SKM-1 treated with dmso at 0.1 percent for 144 hours (cell line): ENCODE measurements at regions not wholly inside any gene's neighbourhood (a gene's known extent, or its start where the extent isn't known, plus 50 kb on each side); places are given as distances from the start of the nearest gene placed in this dataset.
"Not testable (repeated sequence)": the region's sequence is repeated elsewhere in the genome, so short reads cannot be mapped to it uniquely, and the experiment has no call there.

Experiments used
- DNase-seq: peaks from one replicate; lab custom pipeline; 2025; ENCODE audit not compliant: unreplicated experiment; lab: John Stamatoyannopoulos, UW

DNA sequence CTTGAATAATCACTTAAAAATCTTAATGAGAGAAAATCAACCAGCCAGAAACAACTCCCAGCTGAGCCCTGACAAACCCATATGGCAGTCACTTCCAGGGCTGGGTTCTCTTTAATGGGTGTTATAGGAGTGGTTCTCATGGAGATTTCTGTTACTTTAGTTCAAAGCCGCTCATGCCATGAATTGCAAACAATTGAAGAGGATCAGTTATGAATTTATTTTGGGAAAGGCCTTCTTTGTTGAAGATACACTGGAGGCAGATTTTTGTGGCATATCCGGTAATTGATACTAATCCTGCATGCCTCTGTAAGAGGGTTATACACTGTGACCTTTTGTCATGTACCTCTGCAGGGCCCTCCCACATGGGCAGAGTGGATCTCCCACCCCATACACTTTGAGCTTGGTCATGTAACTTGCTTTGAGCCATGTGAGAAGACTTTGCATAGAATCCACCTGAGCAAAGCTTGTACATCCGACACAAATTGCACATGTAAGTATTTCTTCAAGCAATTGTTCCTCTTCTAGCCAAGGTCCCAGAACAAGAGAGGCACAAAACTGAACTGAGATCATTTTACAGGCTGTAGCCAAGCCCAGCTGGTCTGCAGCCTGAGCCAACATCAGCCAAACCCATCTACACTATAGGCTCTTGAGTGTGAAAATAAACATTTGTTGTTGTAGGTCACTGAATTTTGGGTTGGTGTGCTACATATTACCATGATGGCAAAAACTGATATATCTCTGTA lies 492.3 kb downstream of the PREX1 start:
- DNase-seq, result no peak

- DNase-seq, result no peak
These were observed 494.1 kb downstream of the PREX1 start for GRCh38 chr20:48333707-48334106.

DNA sequence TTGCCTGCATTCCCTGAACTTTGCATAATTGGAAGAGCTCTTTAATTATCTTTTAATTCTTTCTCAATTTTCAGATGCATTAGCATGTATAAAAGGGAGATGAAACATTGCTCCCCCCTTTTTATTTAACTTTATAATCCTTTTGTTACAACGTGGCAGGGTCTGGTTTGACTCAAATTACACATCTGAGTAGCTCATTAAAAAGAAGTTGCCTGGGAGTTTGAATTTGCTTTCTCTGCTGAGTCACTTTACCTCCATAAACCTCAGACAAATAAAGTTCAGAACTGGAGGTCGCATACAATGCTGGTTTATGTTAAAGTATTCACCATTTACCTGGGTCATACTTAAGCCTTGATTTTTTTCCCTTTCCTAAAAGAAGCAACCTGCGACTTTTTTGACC lies 495.2 kb downstream of the PREX1 start:
- no peak for DNase-seq

DNA sequence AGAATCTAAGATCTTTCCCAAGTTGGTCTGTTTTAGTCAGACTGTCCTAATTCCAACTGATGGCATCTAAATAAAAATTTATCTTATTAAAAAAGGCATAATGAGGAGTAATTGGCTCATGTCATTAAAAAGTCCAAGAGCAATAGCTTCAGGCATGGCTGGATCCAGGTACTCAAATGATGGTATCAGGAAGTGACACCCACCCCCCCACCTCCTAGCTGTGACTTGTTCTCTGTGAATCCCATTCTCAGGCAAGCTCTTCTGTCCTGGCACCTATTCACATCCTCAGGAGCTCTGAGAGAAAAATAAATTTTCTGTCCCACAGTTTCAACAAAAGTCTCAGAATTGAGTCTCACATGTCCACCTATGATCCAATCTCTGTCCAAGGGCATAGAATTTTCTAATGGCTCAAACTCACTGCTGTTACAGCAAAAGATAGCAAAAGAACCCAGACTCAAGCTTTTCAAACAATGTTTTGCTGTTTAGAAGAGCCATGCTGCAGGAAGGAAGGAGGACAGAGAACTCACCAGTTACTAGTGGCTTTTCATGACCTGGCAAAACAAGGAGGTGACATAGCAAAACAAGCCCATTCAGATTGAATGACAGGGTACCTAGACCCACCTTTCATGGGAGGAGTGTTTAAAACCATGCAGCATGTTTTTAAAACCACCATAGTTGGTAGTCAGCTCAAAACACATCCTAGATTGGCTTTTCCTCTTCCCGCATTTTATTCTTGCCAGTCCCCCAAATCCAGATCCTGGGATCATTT lies 496.1 kb downstream of the PREX1 start:
- DNase-seq, result no peak

DNA sequence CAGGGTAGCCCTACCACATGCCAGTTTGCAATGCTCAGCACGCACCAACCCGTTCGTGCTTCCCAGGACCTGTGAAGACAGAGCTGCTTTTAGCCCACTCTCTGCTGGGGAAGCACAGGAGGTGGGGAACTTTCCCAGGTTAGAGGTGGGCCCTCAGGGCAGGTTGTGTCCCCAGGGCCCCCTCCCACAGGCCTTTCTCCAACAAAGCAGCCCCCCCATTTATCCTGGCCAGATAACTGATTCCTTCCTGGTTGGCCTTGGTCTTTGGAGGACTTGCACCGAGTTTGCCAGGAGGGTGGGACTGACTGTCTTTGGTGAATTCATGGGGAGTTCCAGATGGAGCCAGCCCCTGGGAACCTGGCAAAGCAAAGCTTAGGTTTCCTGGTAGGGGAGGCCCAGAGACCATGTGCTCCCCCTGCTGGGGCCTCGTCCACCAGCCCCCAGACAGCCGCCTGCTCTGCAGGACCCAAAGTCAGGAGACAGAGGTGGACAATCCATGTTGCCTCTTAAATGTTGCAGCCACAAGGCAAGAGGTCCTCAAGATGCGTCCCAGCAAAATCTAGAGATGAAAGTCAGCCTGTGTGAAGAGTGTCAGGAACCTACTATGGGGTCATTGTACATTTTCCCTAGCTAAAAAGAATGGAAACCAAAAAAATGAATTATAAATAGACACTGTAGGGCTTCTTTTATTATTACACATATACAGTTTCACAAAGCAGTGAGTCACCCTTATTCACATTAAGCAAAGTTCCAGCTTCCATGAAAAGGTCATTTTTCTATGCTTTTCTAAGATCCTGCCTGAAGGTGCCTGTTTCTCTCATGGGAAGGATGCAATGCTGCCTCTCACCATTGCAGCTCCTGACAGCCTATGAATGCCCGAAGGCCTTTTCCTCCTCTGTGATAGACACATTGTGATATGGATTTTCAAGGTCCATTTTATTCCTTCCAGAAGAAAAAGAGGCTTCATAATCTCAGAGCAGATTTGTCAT lies 497.8 kb downstream of the PREX1 start:
- DNase-seq, result no peak

DNA sequence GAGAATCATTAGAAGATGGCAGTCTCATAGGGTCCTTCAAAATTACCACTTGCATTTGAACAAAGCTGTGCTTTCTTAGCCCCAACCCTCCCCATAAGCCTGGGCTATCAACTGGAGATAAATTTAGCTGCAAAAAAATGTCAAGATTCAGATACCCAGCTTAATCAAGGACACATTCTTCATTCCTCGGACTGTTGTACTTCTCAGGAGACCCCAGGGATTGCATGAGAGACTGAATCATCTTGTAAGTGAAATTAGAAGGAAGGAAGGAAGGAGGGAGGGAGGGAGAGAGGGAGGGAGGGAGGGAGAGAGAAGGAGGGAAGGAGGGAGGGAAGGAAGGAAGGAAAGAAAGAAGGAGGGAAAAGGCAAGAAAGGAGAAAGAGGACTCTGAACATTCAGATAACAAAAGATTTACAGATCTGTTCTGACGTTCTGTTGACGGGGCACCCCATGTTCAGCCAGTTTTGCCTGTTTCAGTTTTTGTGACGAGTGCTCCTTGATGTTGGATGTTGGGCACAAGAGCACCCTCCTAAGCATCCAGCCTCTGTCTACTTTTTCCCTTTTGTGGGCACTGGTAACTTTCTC lies 498.7 kb downstream of the PREX1 start:
- no peak for DNase-seq

DNA sequence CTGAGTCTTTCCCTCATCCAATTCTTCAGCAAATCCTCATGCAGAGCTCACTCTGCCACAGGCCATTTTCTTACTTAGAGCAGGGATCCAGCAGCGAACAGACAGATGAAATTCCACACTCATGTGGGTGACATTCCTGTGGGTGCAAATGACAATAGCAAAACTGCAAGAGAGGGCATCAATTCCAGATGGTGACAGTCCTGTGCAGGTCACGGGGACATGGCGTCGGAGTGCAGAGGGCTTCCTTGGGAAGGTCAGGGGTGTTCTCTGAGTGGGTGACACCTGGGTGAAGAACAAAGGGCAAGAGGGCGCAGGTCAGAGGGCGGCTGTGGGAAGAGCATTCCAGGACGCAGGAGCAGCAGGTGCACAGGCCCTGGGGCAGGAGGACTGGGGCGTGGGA lies 500.0 kb downstream of the PREX1 start:
- DNase-seq, result not testable (repeated sequence)

- no peak for DNase-seq
These were observed 500.9 kb downstream of the PREX1 start for GRCh38 chr20:48326868-48327267.

- DNase-seq, result no peak
These were observed 501.4 kb downstream of the PREX1 start for GRCh38 chr20:48326434-48326691.

- DNase-seq, result no peak
These were observed 502.0 kb downstream of the PREX1 start for GRCh38 chr20:48325656-48326433.

- no peak for DNase-seq
These were observed 503.1 kb downstream of the PREX1 start for GRCh38 chr20:48324744-48325143.

DNA sequence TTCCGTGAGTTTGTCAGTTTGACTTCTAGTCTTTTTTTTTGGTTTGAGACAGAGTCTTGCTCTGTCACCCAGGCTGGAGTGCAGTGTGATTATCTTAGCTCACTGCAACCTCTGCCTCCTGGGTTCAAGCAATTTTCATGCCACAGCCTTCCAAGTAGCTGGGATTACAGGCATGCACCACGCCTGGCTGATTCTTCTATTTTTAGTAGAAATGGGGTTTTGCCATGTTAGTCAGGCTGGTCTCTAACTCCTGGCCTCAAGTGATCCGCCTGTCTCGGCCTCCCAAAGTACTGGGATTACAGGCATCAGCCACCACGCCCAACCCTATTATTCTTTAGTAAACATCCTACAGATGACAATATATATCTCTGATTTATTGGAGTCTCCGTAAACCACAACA lies 506.5 kb downstream of the PREX1 start:
- DNase-seq, result no peak

DNA sequence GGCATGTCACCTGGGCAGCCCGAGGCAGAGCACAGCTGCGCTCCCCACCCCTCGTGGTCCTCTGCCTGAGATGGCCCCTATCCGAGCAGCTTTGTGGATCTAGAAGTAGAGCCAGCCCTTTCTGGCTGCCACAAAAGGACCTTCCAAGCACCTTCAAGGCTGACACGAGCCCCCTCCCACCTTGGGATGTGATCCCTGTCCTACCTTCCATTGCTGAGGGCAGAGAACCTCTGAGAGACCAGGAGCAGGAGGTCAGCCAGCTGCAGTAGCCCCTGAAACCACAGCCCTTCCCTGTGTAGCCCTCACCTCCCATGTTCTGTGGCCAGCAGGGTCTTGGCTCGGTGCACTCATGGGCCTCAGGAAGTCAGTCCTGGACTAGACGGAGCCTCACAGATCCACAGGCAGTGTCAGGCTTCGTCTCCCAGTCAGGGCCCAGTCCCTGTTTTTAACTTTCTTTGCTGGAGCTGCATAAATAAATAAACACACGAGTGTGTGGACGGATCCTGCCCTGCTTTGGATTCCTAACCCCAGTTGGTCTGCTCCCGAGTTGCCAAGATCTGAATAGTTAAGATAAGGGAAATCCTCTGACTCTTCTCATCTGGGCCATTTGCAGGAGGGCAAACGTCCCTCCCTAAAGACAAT lies 507.7 kb downstream of the PREX1 start:
- DNase-seq, result no peak

- no peak for DNase-seq
These were observed 510.2 kb downstream of the PREX1 start for GRCh38 chr20:48317578-48317977.

DNA sequence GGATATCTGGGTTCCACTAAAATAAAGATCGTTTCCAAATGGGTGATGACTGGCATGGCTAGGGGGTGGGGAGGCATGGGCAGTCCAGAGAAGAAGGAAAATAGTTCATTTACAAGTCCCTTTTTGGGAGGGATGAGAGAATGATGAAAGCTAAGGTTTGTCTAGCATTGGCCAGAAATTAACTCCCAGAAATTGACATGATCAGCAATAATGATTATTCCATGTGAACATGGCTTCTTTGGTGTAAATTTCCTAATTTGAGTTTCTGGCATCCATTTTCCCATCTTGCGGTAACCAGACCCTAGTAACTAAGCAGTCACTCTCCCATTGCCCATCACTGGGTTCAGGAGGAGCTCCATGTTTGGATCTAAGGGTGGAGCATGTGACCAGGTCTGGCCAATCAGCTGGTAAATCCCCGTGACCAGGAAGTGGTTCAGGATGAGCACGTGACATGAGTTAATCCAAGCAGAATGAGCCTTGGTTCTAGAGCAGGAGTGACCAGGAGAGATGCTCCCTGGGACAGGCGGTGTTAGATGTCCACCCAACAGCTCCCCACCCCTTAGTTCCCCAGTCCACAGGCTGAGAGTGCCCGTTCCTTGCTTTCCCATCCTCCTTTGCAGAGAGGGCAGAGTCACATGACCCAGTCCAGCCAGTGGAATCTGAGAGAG lies 512.7 kb downstream of the PREX1 start:
- DNase-seq, result no peak

DNA sequence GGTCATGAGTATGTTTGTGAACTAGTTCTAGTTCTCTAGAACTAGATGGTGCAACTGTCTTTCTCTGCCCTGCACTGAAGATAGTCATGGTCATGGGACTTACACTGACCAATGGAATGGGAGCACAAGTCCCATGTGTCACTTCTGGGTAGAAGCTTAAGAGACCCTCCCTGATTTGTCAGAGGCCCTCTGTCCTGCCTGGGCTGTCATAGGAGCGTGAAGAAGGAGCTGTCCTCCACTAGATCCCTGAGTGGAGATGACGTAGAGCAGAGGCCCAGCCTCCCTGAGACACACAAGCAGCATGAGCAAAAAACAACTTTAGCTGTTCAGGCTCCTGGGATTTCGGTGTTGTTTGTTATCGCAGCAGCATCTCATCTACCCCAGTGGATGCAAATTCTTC lies 514.5 kb downstream of the PREX1 start:
- no peak for DNase-seq

DNA sequence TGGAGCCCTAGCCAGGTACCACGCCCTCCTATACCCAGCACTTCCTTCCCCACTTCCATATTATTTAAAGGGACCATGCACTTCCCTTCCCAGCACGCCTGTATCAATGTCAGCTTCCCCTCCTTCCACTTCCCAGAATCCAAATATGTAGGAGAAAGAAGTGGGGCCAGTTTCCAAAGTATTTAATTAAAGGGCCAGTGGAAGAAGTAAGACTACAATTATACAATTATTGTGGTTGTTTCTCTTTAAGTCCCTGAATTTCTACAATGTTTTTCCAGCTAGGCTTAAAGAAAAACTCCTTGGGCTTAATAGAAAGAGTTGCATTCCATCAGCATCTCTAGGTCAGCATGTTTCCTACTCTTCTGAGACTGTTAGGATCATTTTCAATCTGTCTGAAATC lies 515.8 kb downstream of the PREX1 start:
- DNase-seq, result no peak

DNA sequence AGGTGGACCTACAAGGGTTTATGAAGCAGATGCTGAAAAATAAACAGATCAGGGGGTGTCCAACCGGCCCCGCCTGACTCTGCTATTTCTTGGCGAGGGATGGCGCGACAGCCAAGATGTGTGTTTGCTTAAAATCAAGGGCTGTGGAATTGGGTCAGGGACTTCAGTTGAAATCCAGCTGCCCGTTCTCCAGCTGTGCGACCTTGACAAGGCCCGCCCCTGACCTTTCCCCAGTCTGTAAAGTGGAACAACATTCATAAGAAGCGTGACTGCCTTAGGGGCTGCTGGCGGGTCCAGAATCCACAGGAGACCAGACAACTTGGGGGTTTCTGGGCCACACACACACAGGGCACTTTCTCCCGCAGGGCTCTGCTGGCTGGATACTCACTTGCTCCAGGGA lies 517.5 kb downstream of the PREX1 start:
- no peak for DNase-seq

GRCh38 chr20:48309293-48309692 lies 518.5 kb downstream of the PREX1 start:
- no peak for DNase-seq

DNA sequence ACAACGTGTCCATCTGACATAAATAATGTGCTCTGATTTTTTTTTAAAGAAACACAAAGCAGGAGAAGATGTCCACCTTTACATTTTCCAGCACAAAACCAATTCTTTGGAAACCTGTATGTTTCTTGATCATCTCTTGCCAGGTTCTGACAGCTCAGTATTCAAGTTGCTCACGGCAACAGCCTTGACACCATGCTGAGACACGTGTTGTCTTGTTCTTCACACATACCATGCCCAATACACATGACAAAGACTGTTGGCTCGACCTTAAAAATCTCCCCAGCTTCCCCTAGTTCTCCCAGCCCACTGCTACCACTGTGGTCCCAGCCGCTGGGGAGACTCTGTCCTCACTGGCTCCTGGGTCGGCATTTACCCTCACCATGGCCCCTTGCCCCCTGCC lies 518.9 kb downstream of the PREX1 start:
- DNase-seq, result no peak
